ENCODE measurements at regions not wholly inside any gene's neighbourhood (a gene's known extent, or its start where the extent isn't known, plus 50 kb on each side); places are given as distances from the start of the nearest gene placed in this dataset.
"Not testable (repeated sequence)": the region's sequence is repeated elsewhere in the genome, so short reads cannot be mapped to it uniquely, and the experiment has no call there.

- not testable (repeated sequence) for H3K4me1 ChIP-seq; H3K9me3 ChIP-seq; H3K27me3 ChIP-seq; H3K27ac ChIP-seq; DNase-seq (ENCODE audit: low spot score in 2 of 2); H3K4me3 ChIP-seq; H3K36me3 ChIP-seq
Measured at GRCh38 chr5:20759459-20759858, 771.5 kb upstream of the CDH18 start.

- no CpG with 5 or more reads among the region's 2 CpGs for WGBS
- H3K36me3 ChIP-seq; H3K9me3 ChIP-seq; H3K4me1 ChIP-seq; H3K27me3 ChIP-seq; H3K27ac ChIP-seq; H3K4me3 ChIP-seq; DNase-seq (ENCODE audit: low spot score in 2 of 2): not testable (repeated sequence)
Measured at GRCh38 chr5:20752179-20752578, 764.2 kb upstream of the CDH18 start.

GRCh38 chr5:20735715-20736114, 747.7 kb upstream of the CDH18 start:
- DNase-seq (ENCODE audit: low spot score in 2 of 2); H3K36me3 ChIP-seq; H3K4me1 ChIP-seq; H3K9me3 ChIP-seq; H3K4me3 ChIP-seq; H3K27ac ChIP-seq; H3K27me3 ChIP-seq: not testable (repeated sequence)
- WGBS, result 68% methylated on average over 2 of the region's 2 CpGs

- not testable (repeated sequence) for H3K36me3 ChIP-seq; DNase-seq (ENCODE audit: low spot score in 2 of 2); H3K4me1 ChIP-seq; H3K27ac ChIP-seq; H3K4me3 ChIP-seq; H3K27me3 ChIP-seq; H3K9me3 ChIP-seq
- WGBS, result 91% methylated on average over 1 of the region's 1 CpG
Measured at GRCh38 chr5:20732223-20732622, 744.2 kb upstream of the CDH18 start.

GRCh38 chr5:20721286-20721685, 733.3 kb upstream of the CDH18 start:
- not testable (repeated sequence) for H3K27ac ChIP-seq; H3K4me1 ChIP-seq; H3K27me3 ChIP-seq; DNase-seq (ENCODE audit: low spot score in 2 of 2); H3K36me3 ChIP-seq; H3K4me3 ChIP-seq; H3K9me3 ChIP-seq
- WGBS, result 92% methylated on average over 2 of the region's 3 CpGs

- not testable (repeated sequence) for H3K27me3 ChIP-seq; H3K4me1 ChIP-seq; H3K9me3 ChIP-seq; DNase-seq (ENCODE audit: low spot score in 2 of 2); H3K27ac ChIP-seq; H3K4me3 ChIP-seq; H3K36me3 ChIP-seq
- 51% methylated on average over 4 of the region's 4 CpGs for WGBS
Measured at GRCh38 chr5:20711520-20712155, 723.6 kb upstream of the CDH18 start.

- H3K4me1 ChIP-seq; H3K4me3 ChIP-seq; H3K27ac ChIP-seq; H3K36me3 ChIP-seq; H3K9me3 ChIP-seq; DNase-seq (ENCODE audit: low spot score in 2 of 2); H3K27me3 ChIP-seq: not testable (repeated sequence)
- 84% methylated on average over 5 of the region's 5 CpGs for WGBS
Measured at GRCh38 chr5:20707634-20708033, 719.6 kb upstream of the CDH18 start.

- no peak for TF ChIP-seq POLR2AphosphoS5 (IDR thresholded peaks at IDR 0.05)
- no peak for TF ChIP-seq CTCF (IDR thresholded peaks at IDR 0.05)
- no peak for TF ChIP-seq POLR2A (IDR thresholded peaks at IDR 0.05)
- no peak for TF ChIP-seq EP300 (IDR thresholded peaks at IDR 0.05)
- Histone ChIP-seq H3K4me1 (no peaks in the 10 kb centered on the region), H3K4me3 (no peak overlapping the region), H3K9me3 (peaks cover 4% of the 10 kb centered on the region), H3K36me3 (no peaks in the 10 kb centered on the region), H3K27me3 (no peaks in the 10 kb centered on the region), H3K27ac (no peak overlapping the region)
- DNase-seq (ENCODE audit: low spot score in 2 of 2), result no peak
- whole genome bisulfite sequencing, result 92% methylated on average over 2 of the region's 2 CpGs
Measured at GRCh38 chr5:20694121-20694520, 706.1 kb upstream of the CDH18 start.

- TF ChIP-seq POLR2A (IDR thresholded peaks at IDR 0.05) (no peak), CTCF (IDR thresholded peaks at IDR 0.05) (no peak), EP300 (IDR thresholded peaks at IDR 0.05) (no peak), POLR2AphosphoS5 (IDR thresholded peaks at IDR 0.05) (no peak)
- Histone ChIP-seq H3K9me3 (peaks cover 4% of the 10 kb centered on the region), H3K4me1 (no peaks in the 10 kb centered on the region), H3K27me3 (no peaks in the 10 kb centered on the region), H3K4me3 (no peak overlapping the region), H3K27ac (no peak overlapping the region), H3K36me3 (no peaks in the 10 kb centered on the region)
- DNase-seq (ENCODE audit: low spot score in 2 of 2), result no peak
- 94% methylated on average over 1 of the region's 1 CpG for WGBS
Measured at GRCh38 chr5:20692913-20693312, 704.9 kb upstream of the CDH18 start.

Data from suprapubic skin (tissue), 4 donors.